Upper lobe of right lung (tissue), 1 donor: ENCODE measurements at regions not wholly inside any gene's neighbourhood (a gene's known extent, or its start where the extent isn't known, plus 50 kb on each side); places are given as distances from the start of the nearest gene placed in this dataset.
A peak's percentile ranks its signal among the peaks of the same experiment; 100 is the strongest.

Experiments used
- ATAC-seq: fragments of 200-7000 bp; cut with Tn5 transposase; one replicate; pipeline ENCODE4 v1.9.1; 2020; ENCODE audit warnings: mild to moderate bottlenecking, moderate library complexity
- DNase-seq: peaks from one replicate; pipeline ENCODE4 v3.0.0-alpha.2; 2020
- H3K27ac ChIP-seq: fragments of 200-600 bp; one replicate; pipeline ENCODE4 v1.8.0; 2022
- H3K27me3 ChIP-seq: fragments of 200-600 bp; one replicate; pipeline ENCODE4 v1.8.0; 2022; ENCODE audit warnings: mild to moderate bottlenecking
- H3K36me3 ChIP-seq: fragments of 200-600 bp; one replicate; pipeline ENCODE4 v1.8.0; 2022
- H3K4me1 ChIP-seq: fragments of 200-600 bp; one replicate; pipeline ENCODE4 v1.8.0; 2022
- H3K4me3 ChIP-seq: fragments of 200-600 bp; one replicate; pipeline ENCODE4 v1.8.0; 2022; ENCODE audit warnings: mild to moderate bottlenecking
- H3K9me3 ChIP-seq: fragments of 200-600 bp; one replicate; pipeline ENCODE4 v1.8.0; 2022
- CTCF ChIP-seq: fragments of 200-600 bp; IDR thresholded peaks from one replicate; pipeline ENCODE4 v1.8.0; 2022; ENCODE audit warnings: antibody characterized with exemption
- intact Hi-C: fragments of 100-400 bp; cut with DNase I; formaldehyde crosslinking; loops from one replicate; pipeline ENCODE4 v1.11.0; 2022
- donor health status: DM: no; HTN: yes; CAD: no; lungs with severe emphysema.

- intact Hi-C loops: no loop called here
- Histone ChIP-seq H3K4me1 (no peaks in the 10 kb centered on the region), H3K9me3 (no peaks in the 10 kb centered on the region), H3K27me3 (no peaks in the 10 kb centered on the region), H3K36me3 (no peaks in the 10 kb centered on the region), H3K27ac (no peak overlapping the region), H3K4me3 (no peak overlapping the region)
- DNase-seq (no peak), ATAC-seq (no peak)
- no peak for TF ChIP-seq CTCF
Measured at GRCh38 chr22:49608660-49609059, 219.0 kb downstream of the BRD1 start.

- ATAC-seq (peak; percentile 31), DNase-seq (peak; percentile 46)
- Histone ChIP-seq H3K27ac (no peak overlapping the region), H3K4me3 (no peak overlapping the region), H3K27me3 (no peaks in the 10 kb centered on the region), H3K4me1 (no peaks in the 10 kb centered on the region), H3K36me3 (no peaks in the 10 kb centered on the region), H3K9me3 (no peaks in the 10 kb centered on the region)
- TF ChIP-seq CTCF: no peak
- intact Hi-C loops: no loop called here
Measured at GRCh38 chr22:49608228-49608627, 219.4 kb downstream of the BRD1 start.

GRCh38 chr22:49607821-49608220 is 219.9 kb downstream of the BRD1 start:
- no peaks in the 10 kb centered on the region for H3K36me3 ChIP-seq
- no peak overlapping the region for H3K27ac ChIP-seq
- no peak for ATAC-seq
- no peak for TF ChIP-seq CTCF
- no peaks in the 10 kb centered on the region for H3K9me3 ChIP-seq
- no peak for DNase-seq
- no peak overlapping the region for H3K4me3 ChIP-seq
- no peaks in the 10 kb centered on the region for H3K27me3 ChIP-seq
- H3K4me1 ChIP-seq: no peaks in the 10 kb centered on the region
- intact Hi-C loops: no loop called here

- DNase-seq: peak; percentile 40
- TF ChIP-seq CTCF: no peak
- intact Hi-C loops: no loop called here
Measured at GRCh38 chr22:49606562-49607290, 220.9 kb downstream of the BRD1 start.

GRCh38 chr22:49604732-49605302 is 222.9 kb downstream of the BRD1 start:
- no peak for TF ChIP-seq CTCF
- ATAC-seq (no peak), DNase-seq (no peak)
- H3K27me3 ChIP-seq: no peaks in the 10 kb centered on the region
- no peaks in the 10 kb centered on the region for H3K36me3 ChIP-seq
- intact Hi-C loops: no loop called here
- H3K4me1 ChIP-seq: no peaks in the 10 kb centered on the region
- H3K9me3 ChIP-seq: no peaks in the 10 kb centered on the region
- no peak overlapping the region for H3K27ac ChIP-seq
- H3K4me3 ChIP-seq: no peak overlapping the region

More at GRCh38 chr22:49606562-49607290, 220.9 kb downstream of the BRD1 start:
- no peak for ATAC-seq
- no peak overlapping the region for H3K27ac ChIP-seq
- H3K27me3 ChIP-seq: no peaks in the 10 kb centered on the region
- no peaks in the 10 kb centered on the region for H3K9me3 ChIP-seq
- no peak overlapping the region for H3K4me3 ChIP-seq
- no peaks in the 10 kb centered on the region for H3K4me1 ChIP-seq
- no peaks in the 10 kb centered on the region for H3K36me3 ChIP-seq
